Uterus (tissue), 2 donors: ENCODE measurements at regions not wholly inside any gene's neighbourhood (a gene's known extent, or its start where the extent isn't known, plus 50 kb on each side); places are given as distances from the start of the nearest gene placed in this dataset.

Experiments
- POLR2A ChIP-seq, 2 donors: fragments of 450-650 bp; IDR thresholded peaks; one replicate each; pipeline ENCODE4 v1.6.1; 2016; ENCODE audit warnings: antibody characterized with exemption in 2 of 2, mild to moderate bottlenecking in 1 of 2, moderate library complexity in 1 of 2
- TF ChIP-seq, protein P1 (sequence below), 4 experiments: fragments of 200-600 bp in 2 of 4; fragments of 450-650 bp in 2 of 4; sonication (generic) in 2 of 4; IDR thresholded peaks; one replicate each; pipeline ENCODE4 v1.5.1; 2016 to 2019; ENCODE audit warnings: antibody characterized with exemption in 4 of 4, mild to moderate bottlenecking in 2 of 4, moderate library complexity in 1 of 4

DNA sequence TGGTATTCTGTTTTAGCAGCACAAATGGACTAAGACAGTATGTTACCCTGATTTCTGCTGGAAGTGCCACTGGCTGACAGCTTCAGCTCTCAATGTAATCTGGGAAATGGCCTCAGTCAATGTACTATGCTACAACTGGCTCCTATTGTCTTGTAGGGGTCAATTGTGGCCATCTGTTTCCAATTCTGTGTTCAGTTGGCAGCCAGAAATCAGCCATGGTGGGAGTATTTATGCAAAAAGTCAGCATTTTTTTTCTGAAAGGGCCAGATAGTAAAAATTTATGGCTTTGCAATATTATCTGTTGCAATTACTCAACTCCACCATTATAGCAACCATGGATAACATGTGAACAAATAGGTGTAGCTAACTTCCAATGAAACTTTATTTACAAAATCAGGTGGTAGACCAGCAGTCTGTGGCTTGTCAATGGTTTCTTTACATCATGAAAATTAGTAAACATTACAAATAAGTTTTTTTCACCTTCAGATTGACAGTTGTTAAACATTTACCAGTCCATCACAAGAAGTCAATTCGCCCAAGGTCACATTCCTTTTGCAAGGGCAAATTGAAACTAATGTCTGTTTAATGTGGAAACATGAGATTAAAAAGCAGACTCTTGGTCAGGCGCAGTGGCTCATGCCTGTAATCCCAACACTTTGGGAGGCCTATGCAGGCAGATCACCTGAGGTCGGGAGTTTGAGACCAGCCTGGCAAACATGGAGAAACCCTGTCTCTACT lies 58.3 kb upstream of the TSHZ2 start:
- TF ChIP-seq, protein P1, sequence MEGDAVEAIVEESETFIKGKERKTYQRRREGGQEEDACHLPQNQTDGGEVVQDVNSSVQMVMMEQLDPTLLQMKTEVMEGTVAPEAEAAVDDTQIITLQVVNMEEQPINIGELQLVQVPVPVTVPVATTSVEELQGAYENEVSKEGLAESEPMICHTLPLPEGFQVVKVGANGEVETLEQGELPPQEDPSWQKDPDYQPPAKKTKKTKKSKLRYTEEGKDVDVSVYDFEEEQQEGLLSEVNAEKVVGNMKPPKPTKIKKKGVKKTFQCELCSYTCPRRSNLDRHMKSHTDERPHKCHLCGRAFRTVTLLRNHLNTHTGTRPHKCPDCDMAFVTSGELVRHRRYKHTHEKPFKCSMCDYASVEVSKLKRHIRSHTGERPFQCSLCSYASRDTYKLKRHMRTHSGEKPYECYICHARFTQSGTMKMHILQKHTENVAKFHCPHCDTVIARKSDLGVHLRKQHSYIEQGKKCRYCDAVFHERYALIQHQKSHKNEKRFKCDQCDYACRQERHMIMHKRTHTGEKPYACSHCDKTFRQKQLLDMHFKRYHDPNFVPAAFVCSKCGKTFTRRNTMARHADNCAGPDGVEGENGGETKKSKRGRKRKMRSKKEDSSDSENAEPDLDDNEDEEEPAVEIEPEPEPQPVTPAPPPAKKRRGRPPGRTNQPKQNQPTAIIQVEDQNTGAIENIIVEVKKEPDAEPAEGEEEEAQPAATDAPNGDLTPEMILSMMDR (IDR thresholded peaks at IDR 0.05): no peak
- no peak for TF ChIP-seq POLR2A (IDR thresholded peaks at IDR 0.05)
